ENCODE measurements at regions not wholly inside any gene's neighbourhood (a gene's known extent, or its start where the extent isn't known, plus 50 kb on each side); places are given as distances from the start of the nearest gene placed in this dataset.

GRCh38 chr7:144982133-144982532 lies 146.3 kb upstream of the TPK1 start (continued):
- TF ChIP-seq PKNOX1 (IDR thresholded peaks at IDR 0.05) (no peak), JUNB (IDR thresholded peaks at IDR 0.05) (no peak), CHD1 (IDR thresholded peaks at IDR 0.05; ENCODE audit: low read depth, low read length) (no peak), MYB (IDR thresholded peaks at IDR 0.05; ENCODE audit: borderline replicate concordance, low read depth, low read length) (no peak)

- FAIRE-seq (no peak), ATAC-seq (no peak), DNase-seq (ENCODE audit: low read depth, low spot score) (no peak)
- Histone ChIP-seq H3K27ac (ENCODE audit: control insufficient read depth, insufficient read depth) (no peak overlapping the region), H3K27me3 (replicated peaks in 1 of 2; ENCODE audit: control insufficient read depth in 2 of 2, insufficient read depth in 2 of 2, low read length in 1 of 2) (no peaks in the 10 kb centered on the region), H3K4me2 (ENCODE audit: control insufficient read depth, insufficient read depth) (no peak overlapping the region), H3K9me3 (replicated peaks; ENCODE audit: control insufficient read depth, insufficient read depth, low read length) (no peaks in the 10 kb centered on the region), H3K36me3 (ENCODE audit: control insufficient read depth in 2 of 2, insufficient read depth in 2 of 2, low read length in 1 of 2) (no peaks in the 10 kb centered on the region), H3K4me3 (no peak overlapping the region), H4K20me1 (ENCODE audit: control insufficient read depth, insufficient read depth) (no peaks in the 10 kb centered on the region), H3K79me2 (ENCODE audit: control insufficient read depth, insufficient read depth, low read length) (no peaks in the 10 kb centered on the region), H2AFZ (ENCODE audit: control insufficient read depth, low read depth, low read length) (no peak overlapping the region), H3K4me1 (ENCODE audit: control insufficient read depth, insufficient read depth, low read length) (no peaks in the 10 kb centered on the region), H3K9ac (ENCODE audit: control insufficient read depth, insufficient read depth, low read length) (no peak overlapping the region)
- ChIA-PET CTCF (no interaction called here), POLR2A (no interaction called here), SMC1A (ENCODE audit: uncharacterized antibody, unreplicated experiment) (no interaction called here), RAD21 (ENCODE audit: unreplicated experiment) (no interaction called here)
- WGBS (ENCODE audit: insufficient coverage, insufficient replicate concordance, low lambda C conversion rate, missing lambda C conversion rate): 19% methylated on average over 4 of the region's 4 CpGs
- in situ Hi-C loops (cut with MboI): no loop called here
- TF ChIP-seq ZNF207 (IDR thresholded peaks at IDR 0.05; ENCODE audit: borderline replicate concordance) (no peak), SUZ12 (IDR thresholded peaks at IDR 0.05; ENCODE audit: unreplicated experiment) (no peak), BHLHE40 (IDR thresholded peaks at IDR 0.05; ENCODE audit: borderline replicate concordance in 1 of 2, low read depth in 2 of 2, low read length in 1 of 2) (no peak)
- no TSS peak for BruUV-seq (replicated peaks)
- intact Hi-C loops (cut with micrococcal nuclease; ENCODE audit: unreplicated experiment): no loop called here
Measured at GRCh38 chr7:144975882-144976281, 140.0 kb upstream of the TPK1 start.
